ENCODE measurements at regions not wholly inside any gene's neighbourhood (a gene's known extent, or its start where the extent isn't known, plus 50 kb on each side); places are given as distances from the start of the nearest gene placed in this dataset.

GRCh38 chr17:70752966-70753467 is 583.7 kb downstream of the KCNJ2 start:
- TF ChIP-seq CTCF (IDR thresholded peaks at IDR 0.05) (no peak), POLR2AphosphoS5 (IDR thresholded peaks at IDR 0.05) (no peak), POLR2A (IDR thresholded peaks at IDR 0.05) (no peak)
